HG03432 (cell line): ENCODE measurements at regions not wholly inside any gene's neighbourhood (a gene's known extent, or its start where the extent isn't known, plus 50 kb on each side); places are given as distances from the start of the nearest gene placed in this dataset.

Experiments
- ATAC-seq: cut with Tn5 transposase; IDR thresholded peaks from one replicate; pipeline ENCODE4 v1.9.1; 2021; ENCODE audit warnings: mild to moderate bottlenecking, moderate library complexity; ENCODE audit not compliant: unreplicated experiment

- no peak for ATAC-seq
These were observed 268.2 kb downstream of the SH3GL2 start for GRCh38 chr9:17846948-17847655.

- no peak for ATAC-seq
These were observed 269.0 kb downstream of the SH3GL2 start for GRCh38 chr9:17847908-17848307.

GRCh38 chr9:17852108-17852507 lies 273.2 kb downstream of the SH3GL2 start:
- ATAC-seq, result no peak

GRCh38 chr9:17854487-17854886 lies 275.6 kb downstream of the SH3GL2 start:
- ATAC-seq, result no peak

- ATAC-seq, result no peak
These were observed 278.1 kb downstream of the SH3GL2 start for GRCh38 chr9:17856995-17857394.

GRCh38 chr9:17859228-17859627 lies 280.4 kb downstream of the SH3GL2 start:
- ATAC-seq, result no peak

DNA sequence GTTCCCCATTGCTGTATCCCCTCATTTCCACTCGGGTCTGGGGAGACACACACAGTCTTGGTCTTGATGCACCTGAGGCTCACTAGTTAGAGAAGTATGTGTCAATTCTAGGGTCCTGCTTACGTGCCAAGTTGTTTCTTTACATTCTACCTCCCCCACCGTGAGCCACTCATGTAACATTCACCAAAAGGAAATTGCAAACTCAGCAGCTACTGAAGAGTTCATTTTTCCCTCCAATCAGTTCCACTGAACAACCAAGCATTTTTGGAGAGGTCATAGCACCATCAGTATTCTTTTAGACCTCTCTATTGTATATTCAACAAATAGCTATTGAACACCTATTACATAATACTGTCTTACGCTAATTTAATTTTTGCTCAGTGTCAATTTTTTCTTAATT lies 281.1 kb downstream of the SH3GL2 start:
- no peak for ATAC-seq

GRCh38 chr9:17862101-17862500 lies 283.2 kb downstream of the SH3GL2 start:
- ATAC-seq, result no peak

DNA sequence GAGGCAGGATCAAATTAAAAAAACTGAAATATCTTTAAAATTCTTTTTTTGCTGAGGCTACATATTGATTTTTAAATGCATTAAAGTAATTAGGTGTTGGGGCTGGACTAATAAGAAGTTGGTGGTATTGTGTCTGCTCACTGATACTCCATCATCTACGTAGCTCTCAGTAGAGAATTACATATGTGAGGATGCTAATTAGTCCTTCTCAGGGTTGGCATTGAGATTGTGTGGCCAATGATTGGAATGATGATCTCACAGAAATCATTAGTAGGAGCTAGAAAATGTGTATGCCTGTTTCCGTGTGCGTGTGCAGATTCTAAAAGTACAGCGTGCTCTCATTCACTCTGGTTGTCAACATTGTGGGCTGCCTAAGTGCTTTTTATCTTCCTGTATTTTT lies 283.8 kb downstream of the SH3GL2 start:
- ATAC-seq, result no peak

DNA sequence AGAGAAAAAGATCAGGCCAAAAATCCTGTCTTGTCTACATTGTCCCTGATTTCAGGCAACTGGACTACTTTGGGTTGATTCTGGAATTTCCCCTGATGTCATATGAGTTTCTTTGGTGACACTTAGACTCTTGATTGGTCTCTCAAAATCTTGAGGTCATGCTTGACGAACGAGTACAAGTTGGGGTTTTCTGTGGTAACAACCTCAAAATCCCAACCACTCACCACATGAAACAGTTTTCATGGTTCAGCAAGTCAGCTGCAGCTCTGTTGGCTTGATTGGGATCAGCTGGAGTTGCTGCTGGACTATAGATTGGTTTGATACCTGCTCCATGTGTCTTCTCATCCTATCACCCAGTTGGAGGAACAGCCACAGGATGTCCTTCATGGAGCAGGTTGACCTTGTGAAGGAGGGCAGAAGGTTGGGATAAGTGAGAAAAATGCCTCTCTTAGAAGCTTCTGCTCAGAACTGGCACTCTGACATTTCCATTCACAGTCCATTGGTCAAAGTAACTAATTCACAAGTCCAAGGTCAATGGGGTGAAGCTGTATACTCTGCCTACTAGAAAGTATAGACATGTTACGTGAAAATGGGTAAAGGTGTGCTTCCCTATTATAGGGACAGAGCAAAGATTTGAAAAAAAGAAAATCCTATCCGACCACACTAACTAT lies 284.5 kb downstream of the SH3GL2 start:
- peak; percentile 92 for ATAC-seq

- ATAC-seq, result no peak
These were observed 285.1 kb downstream of the SH3GL2 start for GRCh38 chr9:17863924-17864323.

- no peak for ATAC-seq
These were observed 286.1 kb downstream of the SH3GL2 start for GRCh38 chr9:17864951-17865350.

DNA sequence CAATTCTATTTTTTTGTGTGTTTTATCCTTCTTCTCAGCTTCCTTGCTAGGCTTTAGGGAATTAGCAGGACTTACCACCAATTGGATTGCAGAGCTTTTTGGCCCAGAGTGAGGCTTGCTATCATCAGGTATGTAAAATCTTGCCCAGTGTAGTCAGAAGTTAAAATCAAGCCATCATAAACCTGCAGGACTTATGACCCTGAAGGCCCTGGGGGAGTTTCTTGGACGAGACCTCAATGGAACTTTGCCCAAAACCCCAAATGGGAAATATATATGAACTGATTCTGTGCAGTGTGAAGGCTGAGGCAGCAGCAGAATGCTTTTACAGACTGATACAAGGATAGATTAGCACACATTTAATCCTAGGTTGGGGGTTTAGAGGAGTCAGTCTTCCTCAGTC lies 287.0 kb downstream of the SH3GL2 start:
- no peak for ATAC-seq

DNA sequence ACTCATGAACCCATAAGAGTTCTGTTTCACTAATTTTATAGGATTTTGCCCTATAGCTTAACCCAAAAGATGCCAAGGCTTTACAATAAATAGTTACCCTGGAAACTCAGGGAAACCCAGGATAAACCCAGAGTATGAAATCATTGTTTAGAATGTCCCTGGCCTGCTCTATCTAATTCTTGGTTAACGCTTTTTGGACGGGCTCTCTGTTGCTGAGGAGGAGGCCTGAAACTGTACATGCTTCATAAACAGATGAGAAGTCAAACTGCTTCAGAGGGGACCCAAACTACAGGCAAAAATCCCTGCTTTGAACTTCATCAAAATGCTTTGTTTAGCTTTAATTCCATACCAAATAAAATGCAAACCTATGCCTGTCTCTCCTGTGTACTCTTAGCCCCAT lies 291.9 kb downstream of the SH3GL2 start:
- no peak for ATAC-seq

DNA sequence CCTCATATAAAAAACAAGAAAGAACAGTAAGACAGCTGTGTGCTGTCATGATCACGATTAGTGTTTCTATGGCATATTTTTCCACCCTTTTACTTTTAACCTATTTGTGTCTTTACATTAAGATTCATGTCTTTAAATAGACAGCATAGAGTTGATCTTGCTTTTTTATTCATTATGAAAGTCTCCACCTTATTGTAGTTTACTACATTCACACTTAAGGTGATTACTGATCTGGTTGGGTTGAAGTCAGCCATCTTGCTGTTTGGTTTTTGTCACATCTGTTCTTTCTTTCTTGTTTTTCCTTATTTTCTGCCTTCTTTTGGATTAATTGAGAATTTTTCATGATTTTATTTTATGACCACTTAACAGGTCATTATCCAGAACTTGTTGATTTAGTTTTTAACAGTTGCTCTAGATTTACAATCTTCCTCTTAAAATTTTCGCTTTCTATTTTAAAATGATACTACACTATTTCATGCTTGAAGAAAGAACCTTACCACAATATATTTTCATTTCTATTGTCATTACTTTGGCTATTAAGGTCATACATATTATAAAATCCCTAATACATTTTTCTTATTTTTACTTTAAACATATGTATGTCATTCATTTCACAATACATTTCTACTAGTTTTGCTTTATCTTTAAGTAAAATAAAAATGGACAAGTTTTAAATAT lies 292.5 kb downstream of the SH3GL2 start:
- ATAC-seq, result peak; percentile 51

DNA sequence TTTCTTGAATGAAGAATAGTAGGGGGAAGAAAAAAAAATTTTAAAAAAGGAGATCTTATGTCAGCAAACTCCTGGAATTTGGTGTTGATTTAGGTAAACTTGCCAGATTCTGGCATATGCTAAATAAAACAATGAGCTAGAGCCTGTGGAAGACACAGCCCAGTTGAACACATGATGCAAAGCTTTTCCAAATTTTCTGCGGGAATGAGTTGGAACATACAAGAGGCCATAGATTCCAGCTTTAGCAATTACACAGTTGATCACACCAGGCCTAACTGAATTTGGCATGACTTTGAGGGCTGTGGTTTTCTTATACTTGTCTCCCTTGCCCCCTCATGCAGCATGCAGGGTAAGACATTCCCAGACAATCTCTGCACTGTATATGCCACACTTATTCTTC lies 297.0 kb downstream of the SH3GL2 start:
- ATAC-seq, result no peak

- ATAC-seq, result peak; percentile 52
These were observed 297.8 kb downstream of the SH3GL2 start for GRCh38 chr9:17876687-17877086.

DNA sequence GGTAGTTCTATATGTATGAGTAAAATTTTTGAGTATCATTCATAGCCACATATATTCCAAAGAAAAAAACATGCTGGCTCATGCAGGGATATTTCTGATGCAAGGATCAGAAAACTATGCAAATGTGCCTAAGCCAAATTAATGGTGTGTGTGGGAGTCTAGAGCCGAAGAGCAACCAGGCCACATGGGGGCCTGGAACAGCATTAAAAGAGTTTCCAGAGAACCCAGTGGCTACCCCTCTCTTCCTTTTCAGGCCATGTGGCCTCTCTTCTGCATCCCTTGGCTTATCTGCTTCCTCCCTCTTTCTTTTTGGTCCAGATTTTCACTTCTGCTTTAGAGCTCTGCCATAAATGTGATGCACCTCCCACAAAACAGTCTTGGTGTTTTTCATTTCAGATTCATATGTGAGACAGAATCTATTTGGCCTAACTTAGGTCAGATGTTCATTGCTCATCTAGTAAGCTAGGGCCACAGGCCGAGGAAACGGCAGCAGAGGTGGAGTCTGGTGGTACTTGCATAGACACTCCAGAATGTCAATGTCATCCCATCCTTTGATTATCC lies 300.0 kb downstream of the SH3GL2 start:
- peak; percentile 73 for ATAC-seq

DNA sequence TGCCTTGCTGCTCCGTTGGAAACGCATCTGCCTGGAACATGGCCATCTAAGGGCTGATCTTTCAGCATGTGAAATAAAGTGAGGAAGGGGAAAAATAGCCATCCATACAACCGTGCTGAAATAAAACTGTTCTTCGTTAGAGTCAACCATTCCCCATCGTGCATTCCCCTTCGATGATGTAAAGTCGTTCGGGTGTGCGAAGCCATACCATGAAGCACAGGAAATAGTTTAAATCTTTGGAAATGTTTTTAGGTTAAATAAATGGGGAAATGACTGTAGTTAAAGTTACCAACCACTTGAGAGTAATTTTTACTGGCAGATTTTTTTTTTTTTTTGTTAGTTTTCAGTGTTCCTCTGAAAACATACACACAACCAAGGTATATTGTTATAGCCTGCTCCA lies 302.5 kb downstream of the SH3GL2 start:
- no peak for ATAC-seq

DNA sequence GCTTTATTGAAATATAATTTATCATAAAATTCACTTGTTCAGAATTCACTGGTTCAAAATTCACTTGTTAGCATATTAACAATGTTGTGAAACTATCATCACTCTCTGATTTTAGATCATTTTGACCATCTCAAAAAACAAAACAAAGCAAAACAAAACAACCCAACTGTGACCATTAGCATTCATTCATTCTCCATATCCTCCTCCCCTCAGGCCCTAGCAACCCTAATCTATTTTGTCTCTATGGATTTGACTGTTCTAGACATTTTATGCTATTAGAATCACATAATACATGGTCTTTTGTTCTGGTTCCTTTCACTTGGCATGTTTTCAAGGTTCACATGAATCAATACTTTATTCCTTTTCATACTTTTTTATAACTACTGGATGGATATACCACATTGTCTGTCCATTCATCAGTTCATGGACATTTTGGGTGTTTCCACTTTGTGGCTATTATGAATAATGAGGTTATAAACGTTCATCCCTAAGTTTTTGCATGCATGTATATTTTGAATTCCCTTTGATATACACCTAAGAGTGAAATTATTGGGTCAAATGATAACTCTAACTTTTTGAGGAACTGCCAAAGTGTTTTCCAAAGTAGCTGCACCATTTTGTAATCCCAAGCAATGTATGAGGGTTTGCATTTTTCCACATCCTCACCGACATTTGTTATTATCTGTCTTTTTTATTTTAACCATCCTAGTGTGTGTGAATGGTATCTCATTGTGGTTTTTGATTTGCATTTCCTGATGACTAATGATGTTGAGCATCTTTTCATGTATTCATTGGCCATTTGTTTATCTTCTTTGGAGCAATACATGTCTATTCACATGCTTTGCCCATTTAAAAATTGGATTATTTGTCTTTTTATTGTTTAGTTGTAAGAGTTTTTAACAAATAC lies 304.1 kb downstream of the SH3GL2 start:
- ATAC-seq, result no peak

DNA sequence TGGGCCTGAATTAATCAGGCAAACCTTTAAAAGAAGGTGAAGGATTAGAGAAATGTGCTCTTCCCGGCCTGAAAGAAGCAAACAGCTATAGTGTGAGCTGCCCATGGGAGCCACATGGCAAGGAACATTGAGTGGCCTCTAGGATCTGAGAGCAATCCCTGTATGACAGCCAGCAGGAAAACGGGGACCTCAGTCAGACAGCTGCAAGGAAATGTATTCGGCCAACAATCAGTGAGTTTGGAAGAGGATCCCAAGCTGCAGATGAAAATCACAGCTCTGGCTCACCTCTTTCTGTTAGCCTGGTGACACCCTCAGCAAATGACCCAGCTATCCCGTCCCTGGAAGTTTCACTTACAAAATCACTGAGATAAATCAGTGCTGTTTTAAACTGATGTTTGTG lies 309.2 kb downstream of the SH3GL2 start:
- ATAC-seq, result no peak
